IPS-NIHi7 (cell line): ENCODE measurements at regions not wholly inside any gene's neighbourhood (a gene's known extent, or its start where the extent isn't known, plus 50 kb on each side); places are given as distances from the start of the nearest gene placed in this dataset.
A peak's percentile ranks its signal among the peaks of the same experiment; 100 is the strongest.
"Not testable (repeated sequence)": the region's sequence is repeated elsewhere in the genome, so short reads cannot be mapped to it uniquely, and the experiment has no call there.

ENCODE experiments used
- DNase-seq: peaks from one replicate; pipeline ENCODE4 v3.0.0; 2012; ENCODE audit warnings: mixed read lengths; ENCODE audit errors: extremely low spot score

- DNase-seq, result no peak
Measured at GRCh38 chr9:71364186-71364955, 242.9 kb upstream of the TRPM3 start.

- DNase-seq, result peak; percentile 22
Measured at GRCh38 chr9:71363286-71363961, 242.0 kb upstream of the TRPM3 start.

GRCh38 chr9:71361357-71361756 lies 239.9 kb upstream of the TRPM3 start:
- DNase-seq, result no peak

GRCh38 chr9:71357346-71357745 lies 235.9 kb upstream of the TRPM3 start:
- no peak for DNase-seq

GRCh38 chr9:71355884-71356283 lies 234.5 kb upstream of the TRPM3 start:
- DNase-seq, result peak; percentile 40

- DNase-seq, result no peak
Measured at GRCh38 chr9:71353720-71354119, 232.3 kb upstream of the TRPM3 start.

GRCh38 chr9:71352837-71353236 lies 231.4 kb upstream of the TRPM3 start:
- DNase-seq, result no peak

- no peak for DNase-seq
Measured at GRCh38 chr9:71349218-71349617, 227.8 kb upstream of the TRPM3 start.

- no peak for DNase-seq
Measured at GRCh38 chr9:71333321-71333720, 211.9 kb upstream of the TRPM3 start.

GRCh38 chr9:71331603-71332002 lies 210.2 kb upstream of the TRPM3 start:
- no peak for DNase-seq

- DNase-seq, result no peak
Measured at GRCh38 chr9:71329873-71330272, 208.5 kb upstream of the TRPM3 start.

GRCh38 chr9:71326360-71326759 lies 204.9 kb upstream of the TRPM3 start:
- no peak for DNase-seq

- no peak for DNase-seq
Measured at GRCh38 chr9:71323357-71323756, 201.9 kb upstream of the TRPM3 start.

GRCh38 chr9:71322311-71322710 lies 200.9 kb upstream of the TRPM3 start:
- no peak for DNase-seq

- no peak for DNase-seq
Measured at GRCh38 chr9:71308454-71308853, 187.0 kb upstream of the TRPM3 start.

- DNase-seq, result no peak
Measured at GRCh38 chr9:71306134-71306533, 184.7 kb upstream of the TRPM3 start.

GRCh38 chr9:71303351-71303750 lies 181.9 kb upstream of the TRPM3 start:
- DNase-seq, result no peak

GRCh38 chr9:71302776-71303175 lies 181.4 kb upstream of the TRPM3 start:
- DNase-seq, result no peak

- no peak for DNase-seq
Measured at GRCh38 chr9:71295928-71296327, 174.5 kb upstream of the TRPM3 start.

GRCh38 chr9:71286146-71286545 lies 164.7 kb upstream of the TRPM3 start:
- no peak for DNase-seq

GRCh38 chr9:71285191-71285656 lies 163.8 kb upstream of the TRPM3 start:
- DNase-seq, result peak; percentile 56

- DNase-seq, result not testable (repeated sequence)
Measured at GRCh38 chr9:71282116-71282515, 160.7 kb upstream of the TRPM3 start.

- DNase-seq, result no peak
Measured at GRCh38 chr9:71279151-71279739, 157.8 kb upstream of the TRPM3 start.
